Suprapubic skin (tissue), 4 donors: ENCODE measurements at regions not wholly inside any gene's neighbourhood (a gene's known extent, or its start where the extent isn't known, plus 50 kb on each side); places are given as distances from the start of the nearest gene placed in this dataset.

Experiments
- DNase-seq, 2 donors: peaks; one replicate each; pipeline ENCODE4 v3.0.0-alpha.2; 2019; ENCODE audit warnings: low spot score in 2 of 2
- H3K27ac ChIP-seq: fragments of 200-600 bp; sonication (generic); one replicate; pipeline ENCODE4 v1.5.1; 2019
- H3K27me3 ChIP-seq: fragments of 200-600 bp; sonication (generic); one replicate; pipeline ENCODE4 v1.5.1; 2019
- H3K36me3 ChIP-seq: fragments of 200-600 bp; sonication (generic); one replicate; pipeline ENCODE4 v1.5.1; 2019
- H3K4me1 ChIP-seq: fragments of 200-600 bp; sonication (generic); one replicate; pipeline ENCODE4 v1.5.1; 2019
- H3K4me3 ChIP-seq: fragments of 200-600 bp; sonication (generic); one replicate; pipeline ENCODE4 v1.5.1; 2019; ENCODE audit warnings: mild to moderate bottlenecking
- H3K9me3 ChIP-seq: fragments of 200-600 bp; sonication (generic); one replicate; pipeline ENCODE4 v1.5.1; 2019
- EP300 ChIP-seq: sonication (generic); formaldehyde crosslinking; IDR thresholded peaks from one replicate; pipeline ENCODE4 v1.6.1; 2017; ENCODE audit warnings: antibody characterized with exemption
- POLR2A ChIP-seq, 2 donors: fragments of 450-650 bp; IDR thresholded peaks; one replicate each; pipeline ENCODE4 v1.6.1; 2017; ENCODE audit warnings: antibody characterized with exemption in 2 of 2, mild to moderate bottlenecking in 2 of 2, moderate library complexity in 2 of 2
- POLR2AphosphoS5 ChIP-seq, 3 donors: sonication (generic); formaldehyde crosslinking; IDR thresholded peaks; one replicate each; pipeline ENCODE4 v1.6.1; 2017; ENCODE audit warnings: antibody characterized with exemption in 3 of 3
- WGBS: methylation state at CpG from one replicate; pipeline ENCODE4 v1.1.5; 2018; 5-methylcytosine and 5-hydroxymethylcytosine counted together
- TF ChIP-seq, protein P1 (sequence below), 2 donors: fragments of 200-600 bp in 1 of 2; fragments of 450-650 bp in 1 of 2; sonication (generic) in 1 of 2; IDR thresholded peaks; one replicate each; pipeline ENCODE4 v1.5.1; 2016 to 2019; ENCODE audit warnings: antibody characterized with exemption in 2 of 2, mild to moderate bottlenecking in 1 of 2, moderate library complexity in 1 of 2

DNA sequence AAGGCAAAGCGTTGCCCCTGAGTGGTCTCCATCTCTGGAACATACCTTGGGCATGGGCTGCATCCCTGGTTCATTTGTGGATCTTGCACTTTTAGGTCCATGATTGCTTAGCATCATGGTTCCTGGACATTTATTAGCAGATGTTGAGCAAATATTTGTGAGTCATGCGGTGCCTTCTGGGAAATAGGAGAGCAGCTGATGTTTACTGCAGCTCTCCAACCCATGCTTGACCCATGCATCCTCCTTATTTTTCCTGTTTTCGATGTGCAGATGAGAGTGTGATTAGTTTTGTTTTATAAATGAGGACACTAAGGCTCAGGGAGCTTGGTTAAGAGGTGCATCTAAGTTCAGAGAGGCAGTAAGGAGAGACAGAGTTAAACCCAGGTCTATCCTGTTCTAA, 253.7 kb downstream of the ICE1 start:
- H3K36me3 ChIP-seq = no peaks in the 10 kb centered on the region
- TF ChIP-seq EP300 = no peak
- TF ChIP-seq, protein P1, sequence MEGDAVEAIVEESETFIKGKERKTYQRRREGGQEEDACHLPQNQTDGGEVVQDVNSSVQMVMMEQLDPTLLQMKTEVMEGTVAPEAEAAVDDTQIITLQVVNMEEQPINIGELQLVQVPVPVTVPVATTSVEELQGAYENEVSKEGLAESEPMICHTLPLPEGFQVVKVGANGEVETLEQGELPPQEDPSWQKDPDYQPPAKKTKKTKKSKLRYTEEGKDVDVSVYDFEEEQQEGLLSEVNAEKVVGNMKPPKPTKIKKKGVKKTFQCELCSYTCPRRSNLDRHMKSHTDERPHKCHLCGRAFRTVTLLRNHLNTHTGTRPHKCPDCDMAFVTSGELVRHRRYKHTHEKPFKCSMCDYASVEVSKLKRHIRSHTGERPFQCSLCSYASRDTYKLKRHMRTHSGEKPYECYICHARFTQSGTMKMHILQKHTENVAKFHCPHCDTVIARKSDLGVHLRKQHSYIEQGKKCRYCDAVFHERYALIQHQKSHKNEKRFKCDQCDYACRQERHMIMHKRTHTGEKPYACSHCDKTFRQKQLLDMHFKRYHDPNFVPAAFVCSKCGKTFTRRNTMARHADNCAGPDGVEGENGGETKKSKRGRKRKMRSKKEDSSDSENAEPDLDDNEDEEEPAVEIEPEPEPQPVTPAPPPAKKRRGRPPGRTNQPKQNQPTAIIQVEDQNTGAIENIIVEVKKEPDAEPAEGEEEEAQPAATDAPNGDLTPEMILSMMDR (IDR thresholded peaks at IDR 0.05) = no peak
- no peak for TF ChIP-seq POLR2A (IDR thresholded peaks at IDR 0.05)
- no peak for TF ChIP-seq POLR2AphosphoS5 (IDR thresholded peaks at IDR 0.05)
- no peaks in the 10 kb centered on the region for H3K4me1 ChIP-seq
- H3K4me3 ChIP-seq = no peak overlapping the region
- H3K27ac ChIP-seq = no peak overlapping the region
- no peaks in the 10 kb centered on the region for H3K9me3 ChIP-seq
- DNase-seq = no peak
- 67% methylated on average over 3 of the region's 3 CpGs for WGBS
- no peaks in the 10 kb centered on the region for H3K27me3 ChIP-seq

DNA sequence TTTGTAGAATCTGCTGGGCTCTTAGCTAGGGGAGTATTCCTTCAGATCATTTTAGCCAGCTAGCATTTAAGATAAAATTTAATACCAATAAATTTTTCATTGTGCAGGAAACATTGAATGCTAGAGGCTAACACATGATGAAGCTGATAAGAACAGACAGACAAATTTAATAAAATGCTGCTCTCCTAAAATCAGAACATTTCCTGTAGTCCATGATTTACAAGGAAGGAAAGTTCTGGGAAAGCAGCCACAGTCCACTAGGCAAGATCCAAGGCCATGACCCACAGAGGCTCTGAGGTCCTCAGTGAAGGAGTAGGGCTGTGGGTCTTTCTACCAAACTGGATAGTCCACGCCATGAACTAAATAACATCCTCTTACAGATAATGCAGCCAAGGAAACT, 253.0 kb downstream of the ICE1 start:
- Histone ChIP-seq H3K4me3 (no peak overlapping the region), H3K27me3 (no peaks in the 10 kb centered on the region), H3K27ac (no peak overlapping the region), H3K9me3 (no peaks in the 10 kb centered on the region), H3K4me1 (no peaks in the 10 kb centered on the region), H3K36me3 (no peaks in the 10 kb centered on the region)
- 86% methylated on average over 1 of the region's 1 CpG for WGBS
- no peak for DNase-seq
- TF ChIP-seq POLR2A (IDR thresholded peaks at IDR 0.05) = no peak
- no peak for TF ChIP-seq EP300
- TF ChIP-seq POLR2AphosphoS5 (IDR thresholded peaks at IDR 0.05) = no peak
- TF ChIP-seq, protein P1 (IDR thresholded peaks at IDR 0.05) = no peak

DNA sequence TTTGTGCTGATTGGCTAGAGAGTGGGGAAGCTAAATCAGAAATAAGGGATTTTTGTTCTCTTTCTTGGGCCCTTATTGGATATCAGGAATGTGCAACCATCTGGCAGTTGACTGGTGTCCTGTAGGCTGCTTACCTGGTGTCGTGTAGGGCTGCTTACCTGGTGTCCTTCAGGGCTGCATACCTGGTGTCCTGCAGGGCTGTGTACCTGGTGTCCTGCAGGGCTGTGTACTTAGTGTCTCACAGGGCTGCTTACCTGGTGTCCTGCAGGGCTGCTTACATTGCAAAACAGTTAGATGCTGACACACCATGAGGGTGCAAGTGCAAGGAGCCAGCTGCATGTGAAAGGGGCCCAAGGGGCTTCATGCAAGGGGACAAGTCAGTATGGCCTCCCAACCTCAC, 249.3 kb downstream of the ICE1 start:
- 29% methylated on average over 1 of the region's 1 CpG for WGBS
- Histone ChIP-seq H3K27me3 (no peaks in the 10 kb centered on the region), H3K27ac (no peak overlapping the region), H3K9me3 (no peaks in the 10 kb centered on the region), H3K36me3 (no peaks in the 10 kb centered on the region), H3K4me1 (no peaks in the 10 kb centered on the region), H3K4me3 (no peak overlapping the region)
- TF ChIP-seq, protein P1 (IDR thresholded peaks at IDR 0.05) = no peak
- TF ChIP-seq POLR2AphosphoS5 (IDR thresholded peaks at IDR 0.05) = no peak
- TF ChIP-seq EP300 = no peak
- no peak for TF ChIP-seq POLR2A (IDR thresholded peaks at IDR 0.05)
- DNase-seq = no peak

DNA sequence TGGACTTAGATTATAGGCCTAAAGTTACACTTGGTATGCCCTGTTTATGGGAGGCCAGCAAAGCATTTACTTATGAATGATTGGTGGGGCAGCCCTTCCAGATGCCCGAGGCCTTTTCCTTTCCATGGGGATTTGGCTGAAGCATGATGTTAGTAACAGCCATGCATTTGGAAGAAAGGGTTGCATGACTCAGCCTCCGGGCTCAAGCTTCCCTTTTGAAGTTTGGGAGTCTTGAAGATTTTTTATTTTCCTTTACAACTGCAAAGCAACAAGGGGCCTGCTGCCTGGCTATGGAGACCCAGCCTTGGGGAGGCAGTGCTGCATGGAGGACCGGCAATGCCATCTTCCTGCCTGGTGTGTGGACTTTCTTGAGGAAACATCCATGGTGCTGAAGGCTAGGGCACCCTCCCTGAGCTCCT, 244.7 kb downstream of the ICE1 start:
- TF ChIP-seq POLR2AphosphoS5 (IDR thresholded peaks at IDR 0.05) (no peak), EP300 (no peak), POLR2A (IDR thresholded peaks at IDR 0.05) (no peak)
- TF ChIP-seq, protein P1 (IDR thresholded peaks at IDR 0.05) = no peak
- DNase-seq = no peak
- WGBS = 34% methylated on average over 3 of the region's 3 CpGs
- no peaks in the 10 kb centered on the region for H3K36me3 ChIP-seq
- no peaks in the 10 kb centered on the region for H3K27me3 ChIP-seq
- H3K4me3 ChIP-seq = no peak overlapping the region
- no peaks in the 10 kb centered on the region for H3K4me1 ChIP-seq
- H3K27ac ChIP-seq = no peak overlapping the region
- no peaks in the 10 kb centered on the region for H3K9me3 ChIP-seq

DNA sequence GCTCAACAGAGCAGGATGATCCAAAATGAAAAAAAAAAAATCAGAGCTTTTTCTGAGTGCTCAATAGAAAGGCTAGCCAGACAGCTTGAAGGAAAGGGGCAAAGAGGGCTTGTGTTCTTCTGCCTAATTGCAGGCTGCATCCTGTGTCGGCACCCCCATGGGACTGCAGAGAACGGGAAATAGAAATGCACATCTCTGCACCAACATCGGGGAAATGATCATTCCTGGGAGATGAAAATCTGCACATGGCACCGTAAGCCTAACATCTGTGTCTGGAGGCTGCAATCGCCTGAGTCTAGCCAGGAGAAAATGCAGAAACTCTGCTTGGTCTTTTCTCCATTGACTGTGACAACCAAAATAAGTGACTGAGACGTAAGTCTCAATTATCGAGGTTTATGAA, 243.9 kb downstream of the ICE1 start:
- 58% methylated on average over 7 of the region's 7 CpGs for WGBS

More for the DNA sequence above, 243.9 kb downstream of the ICE1 start:
- no peak for TF ChIP-seq POLR2A (IDR thresholded peaks at IDR 0.05)
- TF ChIP-seq, protein P1 (IDR thresholded peaks at IDR 0.05) = no peak
- TF ChIP-seq POLR2AphosphoS5 (IDR thresholded peaks at IDR 0.05) = no peak
- TF ChIP-seq EP300 = no peak
- no peaks in the 10 kb centered on the region for H3K27me3 ChIP-seq
- no peak overlapping the region for H3K27ac ChIP-seq
- H3K9me3 ChIP-seq = no peaks in the 10 kb centered on the region
- no peaks in the 10 kb centered on the region for H3K4me1 ChIP-seq
- DNase-seq = no peak
- no peaks in the 10 kb centered on the region for H3K36me3 ChIP-seq
- no peak overlapping the region for H3K4me3 ChIP-seq
